Neural cell (in vitro differentiated cells): ENCODE measurements at regions not wholly inside any gene's neighbourhood (a gene's known extent, or its start where the extent isn't known, plus 50 kb on each side); places are given as distances from the start of the nearest gene placed in this dataset.

Experiments
- H2AFZ ChIP-seq: fragments of 200-600, 300-800 bp; sonication (generic), shearing (Covaris generic); 2 replicates; pipeline ENCODE4 v1.6.0; 2014; ENCODE audit warnings: low read depth, mild to moderate bottlenecking, antibody characterized with exemption, low read length, moderate library complexity
- H3F3A ChIP-seq: fragments of 200-600 bp; shearing (Covaris generic); 2 replicates; pipeline ENCODE4 v1.6.1; 2016; ENCODE audit warnings: mild to moderate bottlenecking, moderate library complexity, mixed read lengths, antibody characterized with exemption, low read length; ENCODE audit not compliant: insufficient read depth, poor library complexity, severe bottlenecking
- H3K27ac ChIP-seq: fragments of 200-600, 300-800 bp; sonication (generic), shearing (Covaris generic); 2 replicates; pipeline ENCODE4 v1.5.1; 2014; ENCODE audit warnings: mild to moderate bottlenecking, low read length, moderate library complexity
- H3K27me3 ChIP-seq: fragments of 300-800, 200-600 bp; sonication (generic), shearing (Covaris generic); 2 replicates; pipeline ENCODE4 v1.6.0; 2014; ENCODE audit warnings: mild to moderate bottlenecking, low read depth, low read length, moderate library complexity; ENCODE audit not compliant: insufficient read depth
- H3K36me3 ChIP-seq: fragments of 300-800, 200-600 bp; sonication (generic), shearing (Covaris generic); 2 replicates; pipeline ENCODE4 v1.5.1; 2014; ENCODE audit warnings: mild to moderate bottlenecking, antibody characterized with exemption, low read length, moderate library complexity; ENCODE audit not compliant: insufficient read depth
- H3K4me2 ChIP-seq: fragments of 300-800, 200-600 bp; sonication (generic), shearing (Covaris generic); 2 replicates; pipeline ENCODE4 v1.6.0; 2014; ENCODE audit warnings: mild to moderate bottlenecking, low read length
- H3K4me3 ChIP-seq: fragments of 300-800, 200-600 bp; sonication (generic), shearing (Covaris generic); 2 replicates; pipeline ENCODE4 v1.5.1; 2014; ENCODE audit warnings: mild to moderate bottlenecking, low read length, moderate library complexity
- H3K79me2 ChIP-seq: fragments of 200-600 bp; shearing (Covaris generic); replicated peaks from 2 replicates; pipeline ENCODE4 v1.6.0; 2014; ENCODE audit warnings: mild to moderate bottlenecking, low read length, moderate library complexity; ENCODE audit not compliant: insufficient read depth
- H3K9ac ChIP-seq: fragments of 300-800, 200-600 bp; sonication (generic), shearing (Covaris generic); 2 replicates; pipeline ENCODE4 v1.6.1; 2016; ENCODE audit warnings: mild to moderate bottlenecking, low read length, mixed read lengths
- H3K9me2 ChIP-seq: fragments of 200-600 bp; shearing (Covaris generic); 2 replicates; pipeline ENCODE4 v1.6.1; 2016; ENCODE audit warnings: mild to moderate bottlenecking, low read length, mixed read lengths; ENCODE audit not compliant: insufficient read depth
- H3K9me3 ChIP-seq: fragments of 200-600, 300-800 bp; sonication (generic), shearing (Covaris generic); 2 replicates; pipeline ENCODE4 v1.6.1; 2016; ENCODE audit warnings: mild to moderate bottlenecking, mixed run types, low read length, moderate library complexity, mixed read lengths
- H4K20me1 ChIP-seq: fragments of 200-600 bp; shearing (Covaris generic); 2 replicates; pipeline ENCODE4 v1.6.1; 2016; ENCODE audit warnings: mild to moderate bottlenecking, mixed run types; ENCODE audit not compliant: insufficient read depth
- EP300 ChIP-seq: fragments of 450-650 bp; conservative IDR thresholded peaks from 2 replicates; pipeline ENCODE4 v1.6.1; 2014; ENCODE audit warnings: antibody characterized with exemption, mild to moderate bottlenecking, moderate library complexity; ENCODE audit not compliant: poor library complexity, severe bottlenecking
- EZH2 ChIP-seq: fragments of 200-600, 300-800 bp; shearing (Covaris generic), sonication (generic); IDR thresholded peaks from 2 replicates; pipeline ENCODE4 v1.6.1; 2014; ENCODE audit warnings: antibody characterized with exemption, low read length, borderline replicate concordance, mild to moderate bottlenecking; ENCODE audit not compliant: insufficient read depth, poor library complexity, severe bottlenecking
- MXI1 ChIP-seq: fragments of 450-650 bp; conservative IDR thresholded peaks from 2 replicates; pipeline ENCODE4 v1.6.1; 2014; ENCODE audit warnings: antibody characterized with exemption, mild to moderate bottlenecking; ENCODE audit not compliant: poor library complexity, severe bottlenecking
- POLR2AphosphoS5 ChIP-seq: IDR thresholded peaks from 2 replicates; pipeline ENCODE4 v1.6.1; 2012
- RAD21 ChIP-seq: fragments of 450-650 bp; conservative IDR thresholded peaks from 2 replicates; pipeline ENCODE4 v1.6.1; 2014; ENCODE audit warnings: antibody characterized with exemption, mild to moderate bottlenecking, moderate library complexity
- SMC3 ChIP-seq: fragments of 450-650 bp; conservative IDR thresholded peaks from 2 replicates; pipeline ENCODE4 v1.6.1; 2014; ENCODE audit warnings: antibody characterized with exemption, mild to moderate bottlenecking, moderate library complexity; ENCODE audit not compliant: poor library complexity
- TAF1 ChIP-seq: IDR thresholded peaks from 2 replicates; pipeline ENCODE4 v1.6.1; 2012; ENCODE audit warnings: low read depth
- TF ChIP-seq, protein P1 (sequence below): IDR thresholded peaks from 2 replicates; pipeline ENCODE4 v1.6.1; 2012; ENCODE audit warnings: borderline replicate concordance
- TF ChIP-seq, protein P2 (sequence below): fragments of 450-650 bp; IDR thresholded peaks from 2 replicates; pipeline ENCODE4 v1.5.1; 2014; ENCODE audit warnings: antibody characterized with exemption, mild to moderate bottlenecking, moderate library complexity; ENCODE audit not compliant: poor library complexity, severe bottlenecking

DNA sequence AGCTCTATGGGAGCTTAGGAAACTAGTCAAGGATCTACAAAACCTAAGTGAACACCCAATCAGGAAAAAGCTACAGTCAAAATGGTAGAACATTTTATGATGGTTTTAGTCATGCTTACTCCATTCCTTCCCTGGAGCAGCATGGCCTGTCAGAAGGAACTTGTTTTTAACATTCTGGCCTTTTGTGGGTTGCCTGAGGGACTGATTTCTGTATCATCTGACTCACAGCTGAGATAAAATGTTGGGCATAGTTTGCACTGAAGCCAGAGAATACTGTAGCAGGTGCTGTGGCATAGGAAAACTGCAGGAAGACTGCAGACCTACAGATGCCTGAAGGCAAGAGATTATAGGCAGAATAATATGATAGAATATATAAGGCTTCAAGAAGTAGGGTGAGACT, 719.6 kb upstream of the GRAMD2B start:
- Histone ChIP-seq H3K9me2 (no peaks in the 10 kb centered on the region), H3K4me3 (no peak overlapping the region), H3K36me3 (no peaks in the 10 kb centered on the region), H3K79me2 (no peaks in the 10 kb centered on the region), H3K4me2 (no peak overlapping the region), H2AFZ (no peak overlapping the region), H3K27me3 (no peaks in the 10 kb centered on the region), H3F3A (no peaks in the 10 kb centered on the region), H4K20me1 (no peaks in the 10 kb centered on the region), H3K9ac (no peak overlapping the region), H3K27ac (no peak overlapping the region), H3K9me3 (peaks cover 3% of the 10 kb centered on the region)
- no peak for TF ChIP-seq RAD21

DNA sequence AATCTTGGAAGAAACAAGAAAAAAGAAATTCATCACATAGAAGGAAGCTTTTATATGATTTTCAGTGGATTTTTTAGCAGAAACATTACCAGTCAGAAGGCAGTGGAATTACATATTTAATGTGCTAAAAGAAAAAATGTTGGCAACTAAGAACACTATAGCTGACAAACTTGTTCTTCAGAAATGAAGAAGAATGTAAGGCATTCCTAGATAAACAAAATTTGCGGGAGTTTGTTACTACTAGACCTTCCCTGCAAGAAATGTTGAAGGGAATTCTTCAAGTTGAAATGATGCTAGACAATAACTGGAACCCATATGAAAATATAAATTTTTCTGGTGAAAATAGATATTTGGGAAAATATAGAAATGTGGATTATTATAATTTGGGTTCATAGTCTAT, 718.3 kb upstream of the GRAMD2B start:
- H3K9me2 ChIP-seq = no peaks in the 10 kb centered on the region
- TF ChIP-seq, protein P1, sequence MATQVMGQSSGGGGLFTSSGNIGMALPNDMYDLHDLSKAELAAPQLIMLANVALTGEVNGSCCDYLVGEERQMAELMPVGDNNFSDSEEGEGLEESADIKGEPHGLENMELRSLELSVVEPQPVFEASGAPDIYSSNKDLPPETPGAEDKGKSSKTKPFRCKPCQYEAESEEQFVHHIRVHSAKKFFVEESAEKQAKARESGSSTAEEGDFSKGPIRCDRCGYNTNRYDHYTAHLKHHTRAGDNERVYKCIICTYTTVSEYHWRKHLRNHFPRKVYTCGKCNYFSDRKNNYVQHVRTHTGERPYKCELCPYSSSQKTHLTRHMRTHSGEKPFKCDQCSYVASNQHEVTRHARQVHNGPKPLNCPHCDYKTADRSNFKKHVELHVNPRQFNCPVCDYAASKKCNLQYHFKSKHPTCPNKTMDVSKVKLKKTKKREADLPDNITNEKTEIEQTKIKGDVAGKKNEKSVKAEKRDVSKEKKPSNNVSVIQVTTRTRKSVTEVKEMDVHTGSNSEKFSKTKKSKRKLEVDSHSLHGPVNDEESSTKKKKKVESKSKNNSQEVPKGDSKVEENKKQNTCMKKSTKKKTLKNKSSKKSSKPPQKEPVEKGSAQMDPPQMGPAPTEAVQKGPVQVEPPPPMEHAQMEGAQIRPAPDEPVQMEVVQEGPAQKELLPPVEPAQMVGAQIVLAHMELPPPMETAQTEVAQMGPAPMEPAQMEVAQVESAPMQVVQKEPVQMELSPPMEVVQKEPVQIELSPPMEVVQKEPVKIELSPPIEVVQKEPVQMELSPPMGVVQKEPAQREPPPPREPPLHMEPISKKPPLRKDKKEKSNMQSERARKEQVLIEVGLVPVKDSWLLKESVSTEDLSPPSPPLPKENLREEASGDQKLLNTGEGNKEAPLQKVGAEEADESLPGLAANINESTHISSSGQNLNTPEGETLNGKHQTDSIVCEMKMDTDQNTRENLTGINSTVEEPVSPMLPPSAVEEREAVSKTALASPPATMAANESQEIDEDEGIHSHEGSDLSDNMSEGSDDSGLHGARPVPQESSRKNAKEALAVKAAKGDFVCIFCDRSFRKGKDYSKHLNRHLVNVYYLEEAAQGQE = no peak
- TF ChIP-seq MXI1 (no peak), EZH2 (no peak), RAD21 (no peak), SMC3 (no peak), TAF1 (no peak), EP300 (no peak), POLR2AphosphoS5 (no peak)
- TF ChIP-seq, protein P2, sequence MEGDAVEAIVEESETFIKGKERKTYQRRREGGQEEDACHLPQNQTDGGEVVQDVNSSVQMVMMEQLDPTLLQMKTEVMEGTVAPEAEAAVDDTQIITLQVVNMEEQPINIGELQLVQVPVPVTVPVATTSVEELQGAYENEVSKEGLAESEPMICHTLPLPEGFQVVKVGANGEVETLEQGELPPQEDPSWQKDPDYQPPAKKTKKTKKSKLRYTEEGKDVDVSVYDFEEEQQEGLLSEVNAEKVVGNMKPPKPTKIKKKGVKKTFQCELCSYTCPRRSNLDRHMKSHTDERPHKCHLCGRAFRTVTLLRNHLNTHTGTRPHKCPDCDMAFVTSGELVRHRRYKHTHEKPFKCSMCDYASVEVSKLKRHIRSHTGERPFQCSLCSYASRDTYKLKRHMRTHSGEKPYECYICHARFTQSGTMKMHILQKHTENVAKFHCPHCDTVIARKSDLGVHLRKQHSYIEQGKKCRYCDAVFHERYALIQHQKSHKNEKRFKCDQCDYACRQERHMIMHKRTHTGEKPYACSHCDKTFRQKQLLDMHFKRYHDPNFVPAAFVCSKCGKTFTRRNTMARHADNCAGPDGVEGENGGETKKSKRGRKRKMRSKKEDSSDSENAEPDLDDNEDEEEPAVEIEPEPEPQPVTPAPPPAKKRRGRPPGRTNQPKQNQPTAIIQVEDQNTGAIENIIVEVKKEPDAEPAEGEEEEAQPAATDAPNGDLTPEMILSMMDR = no peak
- peaks cover 3% of the 10 kb centered on the region for H3K9me3 ChIP-seq
- no peak overlapping the region for H3K4me2 ChIP-seq
- no peaks in the 10 kb centered on the region for H3K27me3 ChIP-seq
- H2AFZ ChIP-seq = no peak overlapping the region
- no peaks in the 10 kb centered on the region for H3F3A ChIP-seq
- H3K9ac ChIP-seq = no peak overlapping the region
- no peak overlapping the region for H3K4me3 ChIP-seq
- no peaks in the 10 kb centered on the region for H3K36me3 ChIP-seq
- no peaks in the 10 kb centered on the region for H4K20me1 ChIP-seq
- H3K27ac ChIP-seq = no peak overlapping the region
- no peaks in the 10 kb centered on the region for H3K79me2 ChIP-seq

DNA sequence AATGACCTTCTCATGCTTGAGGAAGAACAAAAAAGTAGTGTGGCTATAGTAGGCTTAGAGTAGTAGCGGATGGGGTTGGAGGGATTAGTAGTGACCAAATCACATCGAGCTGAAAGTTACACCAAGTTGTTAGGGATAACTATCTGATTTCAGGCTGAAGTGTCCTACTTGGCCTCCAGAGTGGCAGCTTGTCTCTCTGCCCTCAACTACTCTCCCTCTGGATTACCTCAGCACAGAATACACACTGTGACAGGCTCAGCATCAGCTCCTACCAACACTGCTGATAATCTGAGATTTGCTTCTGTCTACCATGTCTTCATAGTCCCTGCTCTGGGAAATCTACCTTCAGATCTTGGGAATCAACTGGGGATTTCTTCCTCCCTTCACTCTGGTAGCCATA, 714.6 kb upstream of the GRAMD2B start:
- Histone ChIP-seq H3F3A (no peaks in the 10 kb centered on the region), H2AFZ (no peak overlapping the region), H3K9me3 (peaks cover 1% of the 10 kb centered on the region), H3K9me2 (no peaks in the 10 kb centered on the region), H3K27ac (no peak overlapping the region), H3K4me2 (no peak overlapping the region), H3K79me2 (no peaks in the 10 kb centered on the region), H3K36me3 (no peaks in the 10 kb centered on the region), H3K4me3 (no peak overlapping the region), H4K20me1 (no peaks in the 10 kb centered on the region), H3K27me3 (no peaks in the 10 kb centered on the region), H3K9ac (no peak overlapping the region)
- TF ChIP-seq, protein P2 = no peak
- no peak for TF ChIP-seq MXI1
- no peak for TF ChIP-seq EP300
- TF ChIP-seq, protein P1 = no peak
- TF ChIP-seq POLR2AphosphoS5 = no peak
- no peak for TF ChIP-seq SMC3
- no peak for TF ChIP-seq TAF1
- no peak for TF ChIP-seq EZH2
- no peak for TF ChIP-seq RAD21
